ENCODE measurements at regions not wholly inside any gene's neighbourhood (a gene's known extent, or its start where the extent isn't known, plus 50 kb on each side); places are given as distances from the start of the nearest gene placed in this dataset.
A peak's percentile ranks its signal among the peaks of the same experiment; 100 is the strongest.

DNA sequence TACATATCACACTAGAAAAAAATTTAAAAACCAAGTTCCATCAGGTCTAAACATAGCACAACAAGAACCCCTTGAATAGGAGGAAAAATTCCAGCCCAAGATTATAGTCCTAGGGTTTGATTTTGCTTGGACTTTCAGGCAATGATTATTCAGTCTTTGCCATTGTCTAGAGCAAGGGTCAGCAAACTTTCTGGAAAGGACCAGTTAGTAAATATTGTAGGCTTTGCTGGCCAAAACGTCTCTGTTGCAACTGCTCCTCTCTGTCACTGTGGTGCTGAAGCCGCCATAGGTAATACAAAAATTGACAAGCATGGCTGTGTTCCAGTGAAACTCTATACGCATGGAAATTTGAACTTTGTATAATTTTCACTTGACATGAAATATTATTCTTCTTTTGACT, 95.5 kb upstream of the UBAC2 start:
- no peak for DNase-seq (ENCODE audit: low read depth)
- Histone ChIP-seq H3K9ac (ENCODE audit: low read length) (no peak overlapping the region), H3K4me1 (ENCODE audit: control insufficient read depth, insufficient read depth, low read length) (no peaks in the 10 kb centered on the region), H3K36me3 (ENCODE audit: control insufficient read depth, insufficient read depth, low read length, severe bottlenecking) (no peaks in the 10 kb centered on the region), H3K9me3 (ENCODE audit: control insufficient read depth, low read length) (no peaks in the 10 kb centered on the region), H3K4me3 (ENCODE audit: low read length) (no peak overlapping the region), H3K27me3 (replicated peaks; ENCODE audit: control insufficient read depth, insufficient read depth, low read length) (peaks cover 13% of the 10 kb centered on the region)

DNA sequence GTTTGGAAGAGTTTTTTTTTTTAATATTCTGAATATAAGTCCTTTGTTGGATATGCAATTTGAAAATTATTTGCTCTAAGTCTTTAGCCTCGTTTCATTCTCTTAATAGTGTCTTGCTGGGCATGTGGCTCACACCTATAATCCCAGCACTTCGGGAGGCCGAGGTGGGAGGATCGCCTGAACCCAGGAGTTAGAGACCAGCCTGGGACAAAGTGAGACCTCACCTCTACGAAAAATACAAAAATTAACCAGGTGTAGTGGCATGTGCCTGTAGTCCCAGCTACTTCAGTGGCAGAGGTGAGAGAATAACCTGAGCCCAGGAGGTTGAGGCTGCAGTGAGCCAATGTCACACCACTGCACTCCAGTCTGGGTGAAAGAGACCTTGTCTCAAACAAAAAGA, 87.3 kb upstream of the UBAC2 start:
- Histone ChIP-seq H3K4me3 (ENCODE audit: low read length) (no peak overlapping the region), H3K9ac (ENCODE audit: low read length) (no peak overlapping the region), H3K9me3 (ENCODE audit: control insufficient read depth, low read length) (no peaks in the 10 kb centered on the region), H3K4me1 (ENCODE audit: control insufficient read depth, insufficient read depth, low read length) (no peaks in the 10 kb centered on the region), H3K27me3 (replicated peaks; ENCODE audit: control insufficient read depth, insufficient read depth, low read length) (no peaks in the 10 kb centered on the region), H3K36me3 (ENCODE audit: control insufficient read depth, insufficient read depth, low read length, severe bottlenecking) (no peaks in the 10 kb centered on the region)
- no peak for DNase-seq (ENCODE audit: low read depth)

DNA sequence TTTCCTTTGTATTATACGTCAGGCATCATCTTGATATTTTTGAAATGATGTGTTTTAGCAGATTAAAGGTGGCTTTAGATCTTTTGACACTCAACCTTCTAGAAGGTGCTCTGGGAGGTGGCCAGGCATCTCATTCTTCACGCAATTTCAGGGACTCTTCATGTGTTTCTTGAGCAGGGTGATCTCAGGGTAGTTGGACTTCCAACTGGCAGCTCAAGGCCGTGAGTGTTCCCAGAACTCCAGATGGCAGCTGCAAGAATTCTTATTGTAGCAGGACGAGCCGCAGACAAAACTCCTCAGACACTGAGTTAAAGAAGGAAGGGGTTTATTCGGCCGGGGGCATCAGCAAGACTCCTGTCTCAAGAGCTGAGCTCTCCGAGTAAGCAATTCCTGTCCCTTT, 82.5 kb upstream of the UBAC2 start:
- H3K9me3 ChIP-seq (ENCODE audit: control insufficient read depth, low read length): no peaks in the 10 kb centered on the region
- H3K9ac ChIP-seq (ENCODE audit: low read length): no peak overlapping the region
- no peaks in the 10 kb centered on the region for H3K4me1 ChIP-seq (ENCODE audit: control insufficient read depth, insufficient read depth, low read length)
- H3K27me3 ChIP-seq (replicated peaks; ENCODE audit: control insufficient read depth, insufficient read depth, low read length): peaks cover 4% of the 10 kb centered on the region
- DNase-seq (ENCODE audit: low read depth): no peak
- H3K36me3 ChIP-seq (ENCODE audit: control insufficient read depth, insufficient read depth, low read length, severe bottlenecking): no peaks in the 10 kb centered on the region
- H3K4me3 ChIP-seq (ENCODE audit: low read length): no peak overlapping the region

DNA sequence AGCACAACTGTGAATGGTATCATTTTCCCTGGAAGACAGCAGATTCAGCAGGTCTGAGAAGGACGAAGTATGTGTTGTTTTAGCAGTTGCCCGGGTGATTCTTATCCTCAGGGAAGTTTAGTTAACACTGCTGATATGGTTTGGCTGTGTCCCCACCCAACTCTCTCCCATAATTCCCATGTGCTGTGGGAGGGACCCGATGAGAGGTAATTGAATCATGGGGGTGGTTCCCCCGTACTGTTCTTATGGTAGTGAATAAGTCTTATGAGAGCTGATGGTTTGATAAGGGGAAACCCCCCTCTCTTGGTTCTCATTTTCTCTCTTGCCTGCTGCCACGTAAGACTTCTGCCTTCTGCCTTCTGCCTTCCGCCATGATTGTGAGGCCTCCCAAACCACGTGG, 81.0 kb upstream of the UBAC2 start:
- Histone ChIP-seq H3K4me3 (ENCODE audit: low read length) (no peak overlapping the region), H3K27me3 (replicated peaks; ENCODE audit: control insufficient read depth, insufficient read depth, low read length) (peaks cover 4% of the 10 kb centered on the region), H3K9me3 (ENCODE audit: control insufficient read depth, low read length) (no peaks in the 10 kb centered on the region), H3K36me3 (ENCODE audit: control insufficient read depth, insufficient read depth, low read length, severe bottlenecking) (no peaks in the 10 kb centered on the region), H3K9ac (ENCODE audit: low read length) (no peak overlapping the region), H3K4me1 (ENCODE audit: control insufficient read depth, insufficient read depth, low read length) (peaks cover 5% of the 10 kb centered on the region)
- DNase-seq (ENCODE audit: low read depth): no peak

DNA sequence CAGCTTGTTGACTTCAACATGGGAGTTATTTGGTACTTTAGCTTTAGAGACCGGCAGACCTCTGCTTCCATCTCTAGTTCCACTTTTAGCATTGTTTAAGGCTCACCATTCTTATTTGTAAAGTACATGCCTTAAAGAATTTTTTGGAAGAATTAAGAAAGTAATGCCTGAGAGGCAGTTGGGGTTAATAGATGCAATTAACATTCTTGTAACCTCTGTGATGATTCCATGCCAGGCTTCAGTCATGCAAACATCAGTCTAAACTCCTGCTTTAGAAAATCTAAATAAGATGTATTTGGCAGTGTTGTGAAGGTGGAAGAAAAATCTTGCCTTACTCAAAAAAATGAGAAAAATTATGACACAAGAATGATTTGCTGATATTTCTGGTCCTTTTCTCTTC, 79.9 kb upstream of the UBAC2 start:
- peaks cover 14% of the 10 kb centered on the region for H3K4me1 ChIP-seq (ENCODE audit: control insufficient read depth, insufficient read depth, low read length)
- H3K27me3 ChIP-seq (replicated peaks; ENCODE audit: control insufficient read depth, insufficient read depth, low read length): peaks cover 4% of the 10 kb centered on the region
- no peaks in the 10 kb centered on the region for H3K9me3 ChIP-seq (ENCODE audit: control insufficient read depth, low read length)
- H3K36me3 ChIP-seq (ENCODE audit: control insufficient read depth, insufficient read depth, low read length, severe bottlenecking): no peaks in the 10 kb centered on the region
- no peak overlapping the region for H3K9ac ChIP-seq (ENCODE audit: low read length)
- H3K4me3 ChIP-seq (ENCODE audit: low read length): no peak overlapping the region
- DNase-seq (ENCODE audit: low read depth): no peak

DNA sequence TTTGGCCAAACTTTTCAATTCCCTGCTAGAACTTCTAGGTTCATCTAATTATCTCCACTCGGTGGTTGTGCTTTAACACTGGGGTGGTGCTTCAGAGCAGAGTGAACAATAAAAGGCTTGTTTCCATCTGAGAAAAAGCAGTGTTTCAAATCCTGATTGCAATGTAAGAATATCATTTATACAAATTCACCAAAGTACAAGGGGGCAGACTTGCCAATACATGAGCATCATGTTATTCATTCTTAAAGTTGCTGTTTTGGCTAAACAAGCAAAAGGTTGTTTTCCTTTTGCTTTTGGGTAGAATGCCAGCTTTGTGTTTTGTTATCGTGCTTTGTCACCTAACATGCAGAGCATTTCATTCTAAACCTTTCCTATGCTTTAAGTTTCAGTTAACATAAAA, 78.5 kb upstream of the UBAC2 start:
- Histone ChIP-seq H3K4me1 (ENCODE audit: control insufficient read depth, insufficient read depth, low read length) (peaks cover 14% of the 10 kb centered on the region), H3K9ac (ENCODE audit: low read length) (no peak overlapping the region), H3K27me3 (replicated peaks; ENCODE audit: control insufficient read depth, insufficient read depth, low read length) (peaks cover 4% of the 10 kb centered on the region), H3K36me3 (ENCODE audit: control insufficient read depth, insufficient read depth, low read length, severe bottlenecking) (no peaks in the 10 kb centered on the region), H3K9me3 (ENCODE audit: control insufficient read depth, low read length) (no peaks in the 10 kb centered on the region), H3K4me3 (ENCODE audit: low read length) (no peak overlapping the region)
- no peak for DNase-seq (ENCODE audit: low read depth)

DNA sequence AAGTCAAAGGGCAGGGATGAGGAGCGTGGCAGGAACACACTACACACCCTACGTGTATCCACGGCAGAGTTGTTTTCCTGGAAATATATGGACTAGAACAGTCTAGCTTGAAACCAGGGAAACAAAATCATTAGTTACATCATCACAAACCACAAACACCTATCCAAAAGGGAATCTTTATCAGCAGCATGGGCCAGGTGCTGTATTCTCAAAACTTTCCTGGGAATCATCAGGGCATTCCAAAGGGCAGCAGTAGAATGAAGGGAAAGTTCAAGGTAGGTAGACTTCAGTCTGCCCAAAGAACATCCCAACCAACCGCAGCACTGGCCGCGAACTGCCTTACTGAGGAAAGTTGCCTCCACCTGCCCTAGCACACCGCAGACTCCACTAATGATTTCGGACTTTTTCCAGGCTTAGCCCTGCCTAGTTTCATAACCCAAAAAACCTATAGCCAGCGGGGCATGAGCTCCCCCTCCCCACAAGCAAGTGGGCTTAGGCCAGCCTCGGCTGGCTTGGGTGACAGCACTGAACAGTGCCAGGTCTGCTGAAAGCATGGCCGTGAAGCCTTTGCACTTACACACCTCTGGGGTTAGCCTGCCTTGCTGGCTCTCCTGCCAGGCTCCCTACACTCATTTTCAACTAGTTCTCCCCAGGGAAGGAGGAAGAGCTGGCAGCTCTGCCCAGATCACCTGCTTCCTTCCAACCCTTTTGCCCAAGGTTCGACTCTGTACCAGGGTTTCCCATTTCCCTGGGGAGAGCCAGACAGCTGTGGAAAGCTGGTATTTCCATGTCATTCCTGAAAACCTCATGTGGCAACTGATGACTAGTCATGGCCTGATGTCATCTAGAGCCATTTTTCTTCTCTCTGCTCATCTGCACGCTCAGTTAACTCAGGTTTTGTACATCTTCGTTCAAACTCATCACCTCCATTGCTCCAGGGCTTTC, 77.3 kb upstream of the UBAC2 start:
- H3K9ac ChIP-seq (ENCODE audit: low read length): no peak overlapping the region
- peak; percentile 25 for DNase-seq (ENCODE audit: low read depth)

DNA sequence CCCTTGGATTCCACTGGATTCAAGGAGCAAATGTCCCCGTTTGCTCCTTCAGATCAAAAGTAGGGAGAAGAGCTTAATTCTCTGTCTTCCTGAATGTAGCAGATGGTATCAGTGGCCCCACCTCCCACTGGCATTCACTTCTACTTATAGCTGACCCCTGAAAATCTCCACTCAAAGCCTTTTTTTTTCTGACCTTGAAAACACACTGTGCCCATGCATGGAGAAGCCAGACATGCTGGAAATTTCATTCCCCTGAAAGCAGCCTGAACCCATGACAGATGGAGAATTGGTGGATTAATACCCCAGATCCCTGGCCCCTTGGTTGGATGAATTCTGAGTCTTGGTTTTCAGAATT, 76.6 kb upstream of the UBAC2 start:
- Histone ChIP-seq H3K9me3 (ENCODE audit: control insufficient read depth, low read length) (no peaks in the 10 kb centered on the region), H3K4me3 (ENCODE audit: low read length) (no peak overlapping the region), H3K9ac (ENCODE audit: low read length) (no peak overlapping the region), H3K4me1 (ENCODE audit: control insufficient read depth, insufficient read depth, low read length) (peaks cover 14% of the 10 kb centered on the region), H3K36me3 (ENCODE audit: control insufficient read depth, insufficient read depth, low read length, severe bottlenecking) (no peaks in the 10 kb centered on the region), H3K27me3 (replicated peaks; ENCODE audit: control insufficient read depth, insufficient read depth, low read length) (peaks cover 4% of the 10 kb centered on the region)
- DNase-seq (ENCODE audit: low read depth): no peak

More for the DNA sequence above, 77.3 kb upstream of the UBAC2 start:
- Histone ChIP-seq H3K4me3 (ENCODE audit: low read length) (no peak overlapping the region), H3K9me3 (ENCODE audit: control insufficient read depth, low read length) (no peaks in the 10 kb centered on the region), H3K27me3 (replicated peaks; ENCODE audit: control insufficient read depth, insufficient read depth, low read length) (peaks cover 4% of the 10 kb centered on the region), H3K36me3 (ENCODE audit: control insufficient read depth, insufficient read depth, low read length, severe bottlenecking) (no peaks in the 10 kb centered on the region), H3K4me1 (ENCODE audit: control insufficient read depth, insufficient read depth, low read length) (peaks cover 14% of the 10 kb centered on the region)

DNA sequence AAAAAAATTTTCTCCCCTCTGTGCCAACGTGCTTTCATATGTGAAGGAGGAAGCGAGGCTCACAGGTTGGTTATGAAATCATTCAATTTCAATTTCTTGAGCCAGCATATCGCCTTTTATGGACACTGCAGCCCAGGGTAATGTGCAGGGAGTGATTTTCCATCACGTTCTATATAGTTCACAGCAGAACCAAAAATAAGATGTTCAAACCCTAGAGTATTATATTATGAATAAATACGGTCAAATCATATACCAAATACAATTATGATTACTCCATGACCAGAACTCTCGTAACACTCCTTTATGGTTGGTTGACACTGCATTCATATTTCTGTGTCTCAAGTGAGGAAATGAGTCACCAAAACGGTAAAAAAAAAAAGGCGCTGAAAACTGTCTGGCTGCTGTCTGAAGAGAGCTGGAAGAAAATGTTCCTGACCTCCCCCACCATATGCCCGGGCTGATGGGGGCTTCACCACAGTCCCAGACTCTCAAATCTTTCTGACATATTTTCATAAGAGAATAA, 75.8 kb upstream of the UBAC2 start:
- Histone ChIP-seq H3K27me3 (replicated peaks; ENCODE audit: control insufficient read depth, insufficient read depth, low read length) (peaks cover 4% of the 10 kb centered on the region), H3K4me1 (ENCODE audit: control insufficient read depth, insufficient read depth, low read length) (peaks cover 14% of the 10 kb centered on the region), H3K9ac (ENCODE audit: low read length) (no peak overlapping the region), H3K9me3 (ENCODE audit: control insufficient read depth, low read length) (no peaks in the 10 kb centered on the region), H3K4me3 (ENCODE audit: low read length) (peak overlapping the region; percentile 36), H3K36me3 (ENCODE audit: control insufficient read depth, insufficient read depth, low read length, severe bottlenecking) (no peaks in the 10 kb centered on the region)
- DNase-seq (ENCODE audit: low read depth): peak; percentile 78

DNA sequence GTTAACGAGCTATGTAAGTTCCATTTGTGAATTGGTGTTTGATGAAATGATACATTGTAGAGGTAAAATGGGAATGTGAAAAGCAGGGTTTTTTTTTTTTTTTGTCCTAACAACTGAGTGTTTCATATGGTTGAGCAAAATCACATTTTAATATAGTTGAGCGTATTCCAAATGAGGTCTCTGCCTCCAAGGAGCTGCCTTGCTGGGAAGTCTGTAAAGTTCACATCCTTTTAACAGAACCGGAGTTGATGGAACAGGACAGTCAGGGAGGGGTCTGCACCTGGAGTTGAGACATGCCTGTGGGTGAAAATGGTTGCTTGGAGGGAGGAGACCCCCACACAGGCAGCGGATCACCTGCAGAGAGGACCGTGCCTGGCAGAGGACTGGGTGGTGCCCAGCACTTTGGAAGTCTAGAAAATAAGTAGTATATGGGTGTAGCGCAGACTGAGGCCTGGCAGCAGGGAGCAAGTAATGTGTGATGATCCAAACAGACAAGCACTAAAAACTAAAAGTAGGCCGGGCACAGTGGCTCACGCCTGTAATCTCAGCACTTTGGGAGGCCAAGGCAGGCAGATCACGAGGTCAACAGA, 75.2 kb upstream of the UBAC2 start:
- Histone ChIP-seq H3K4me3 (ENCODE audit: low read length) (no peak overlapping the region), H3K27me3 (replicated peaks; ENCODE audit: control insufficient read depth, insufficient read depth, low read length) (peaks cover 8% of the 10 kb centered on the region), H3K9ac (ENCODE audit: low read length) (no peak overlapping the region), H3K36me3 (ENCODE audit: control insufficient read depth, insufficient read depth, low read length, severe bottlenecking) (no peaks in the 10 kb centered on the region), H3K4me1 (ENCODE audit: control insufficient read depth, insufficient read depth, low read length) (peaks cover 14% of the 10 kb centered on the region), H3K9me3 (ENCODE audit: control insufficient read depth, low read length) (no peaks in the 10 kb centered on the region)
- DNase-seq (ENCODE audit: low read depth): no peak

DNA sequence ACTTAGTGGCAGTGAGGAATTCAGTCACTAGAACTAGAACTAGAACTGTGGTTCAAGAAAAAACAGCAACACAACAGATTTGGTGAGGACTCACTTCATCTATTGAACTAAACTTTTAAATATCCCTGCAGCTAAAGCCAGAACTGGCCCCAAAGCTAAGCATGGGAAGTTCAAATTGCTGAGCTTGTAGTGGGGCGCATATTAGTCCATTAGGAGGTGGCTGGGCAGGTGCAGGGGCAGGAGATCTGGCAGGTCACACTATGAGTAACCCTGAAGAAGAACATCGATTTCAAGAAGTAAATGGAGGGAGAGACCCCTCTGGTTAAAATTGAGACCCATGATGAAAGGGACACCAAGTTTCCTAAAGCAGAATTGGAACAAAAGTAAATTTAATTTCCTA, 73.8 kb upstream of the UBAC2 start:
- H3K4me1 ChIP-seq (ENCODE audit: control insufficient read depth, insufficient read depth, low read length): peaks cover 14% of the 10 kb centered on the region
- no peak overlapping the region for H3K9ac ChIP-seq (ENCODE audit: low read length)
- no peaks in the 10 kb centered on the region for H3K9me3 ChIP-seq (ENCODE audit: control insufficient read depth, low read length)
- H3K27me3 ChIP-seq (replicated peaks; ENCODE audit: control insufficient read depth, insufficient read depth, low read length): peaks cover 11% of the 10 kb centered on the region
- DNase-seq (ENCODE audit: low read depth): no peak
- no peaks in the 10 kb centered on the region for H3K36me3 ChIP-seq (ENCODE audit: control insufficient read depth, insufficient read depth, low read length, severe bottlenecking)
- H3K4me3 ChIP-seq (ENCODE audit: low read length): no peak overlapping the region
